HG03432 (cell line): ENCODE measurements at regions not wholly inside any gene's neighbourhood (a gene's known extent, or its start where the extent isn't known, plus 50 kb on each side); places are given as distances from the start of the nearest gene placed in this dataset.

Source experiments
- ATAC-seq: cut with Tn5 transposase; IDR thresholded peaks from one replicate; pipeline ENCODE4 v1.9.1; 2021; ENCODE audit warnings: mild to moderate bottlenecking, moderate library complexity; ENCODE audit not compliant: unreplicated experiment

DNA sequence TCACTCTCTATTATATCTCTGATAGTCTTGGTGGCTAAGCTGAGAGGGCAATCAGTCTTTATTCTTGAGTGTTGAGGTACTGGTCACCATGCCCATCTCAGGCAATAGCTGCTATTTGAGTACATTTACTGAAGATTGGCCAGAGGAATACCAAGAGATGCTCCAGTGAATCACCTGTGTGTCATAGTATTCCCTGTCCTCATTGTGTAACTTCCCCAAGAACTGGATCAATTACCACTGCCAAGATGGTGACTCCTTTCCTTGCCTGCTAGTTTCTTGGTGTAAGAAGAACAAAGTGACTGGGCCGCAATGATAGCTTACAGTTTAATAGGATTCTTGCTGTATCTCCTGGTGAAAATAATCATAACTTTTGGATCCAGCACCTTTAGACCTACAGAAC, 418.7 kb upstream of the KIF2A start:
- ATAC-seq: no peak

GRCh38 chr5:61894046-61894445, 412.0 kb upstream of the KIF2A start:
- ATAC-seq: no peak

DNA sequence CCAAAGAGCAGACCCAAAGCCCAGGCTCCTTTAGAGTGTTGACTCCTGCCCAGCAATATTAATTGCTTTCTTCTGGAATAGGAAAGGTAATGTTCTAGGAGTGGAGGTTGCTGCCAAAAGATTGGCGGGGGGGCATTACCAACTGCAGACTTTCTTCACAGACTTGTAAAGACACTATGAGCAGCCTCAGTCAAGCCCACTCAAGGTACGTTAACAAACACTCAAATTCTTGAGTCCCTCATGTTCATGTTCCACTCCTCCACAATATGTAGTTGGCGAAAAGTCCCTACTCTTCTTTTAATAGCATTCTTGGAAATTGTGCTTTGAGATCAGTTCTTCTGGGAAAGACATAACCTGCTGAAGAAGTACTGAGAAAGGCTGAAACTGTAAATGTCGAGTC, 409.2 kb upstream of the KIF2A start:
- no peak for ATAC-seq

DNA sequence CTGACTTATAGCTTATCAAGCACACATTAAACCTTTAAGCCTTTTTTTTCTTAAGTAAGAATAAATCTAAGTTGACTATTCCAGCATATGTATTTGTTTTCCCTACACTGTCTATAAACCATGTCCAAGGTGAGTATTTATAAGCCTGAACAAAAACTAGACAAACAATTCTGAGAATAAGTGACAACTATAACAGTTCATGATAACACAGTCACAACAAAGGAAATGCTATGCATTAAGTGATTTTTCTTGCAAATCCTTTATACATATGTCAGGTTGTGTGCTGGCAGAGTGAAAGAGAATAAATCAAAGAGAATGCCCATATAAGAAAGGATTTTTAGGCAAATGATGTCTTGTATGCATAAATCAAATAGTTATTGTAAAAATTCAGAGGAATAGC, 408.8 kb upstream of the KIF2A start:
- no peak for ATAC-seq

DNA sequence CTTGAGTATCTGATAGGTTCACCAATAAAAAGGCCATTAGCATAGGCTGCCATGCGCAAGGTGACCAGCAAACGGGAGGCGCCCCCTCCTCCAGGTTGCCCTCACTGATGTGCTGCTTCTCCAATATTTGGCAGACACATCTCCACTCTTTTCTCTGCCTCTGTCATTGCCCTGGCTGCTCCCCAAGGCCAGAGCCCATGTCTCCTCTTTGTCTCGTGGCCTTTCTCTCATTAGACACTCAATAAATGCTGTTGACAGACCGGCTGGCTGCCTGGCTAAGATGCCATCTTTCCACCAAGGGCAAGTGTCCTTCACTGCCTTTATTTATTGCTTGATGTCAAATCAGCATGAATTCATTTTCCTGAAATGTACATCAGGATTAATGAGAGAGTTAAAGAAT, 404.0 kb upstream of the KIF2A start:
- ATAC-seq: no peak

DNA sequence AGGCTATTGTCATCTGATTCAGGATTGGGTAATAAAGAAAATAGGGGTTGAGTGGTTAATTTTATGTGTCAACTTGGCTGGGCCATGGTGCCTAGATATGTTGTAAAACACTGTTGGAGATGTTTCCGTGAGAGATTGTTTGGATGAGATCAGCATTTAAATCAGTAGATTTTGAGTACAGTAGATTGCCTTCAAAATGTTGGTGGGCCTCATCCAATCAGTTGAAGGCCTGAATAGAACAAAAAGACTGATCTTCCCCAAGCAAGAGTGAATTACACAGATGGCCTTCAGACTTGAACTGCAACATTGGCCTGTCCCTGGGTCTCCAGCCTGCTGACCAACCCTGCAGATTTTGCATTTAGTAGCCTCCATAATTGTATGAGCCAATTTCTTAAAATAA, 401.3 kb upstream of the KIF2A start:
- ATAC-seq: no peak

DNA sequence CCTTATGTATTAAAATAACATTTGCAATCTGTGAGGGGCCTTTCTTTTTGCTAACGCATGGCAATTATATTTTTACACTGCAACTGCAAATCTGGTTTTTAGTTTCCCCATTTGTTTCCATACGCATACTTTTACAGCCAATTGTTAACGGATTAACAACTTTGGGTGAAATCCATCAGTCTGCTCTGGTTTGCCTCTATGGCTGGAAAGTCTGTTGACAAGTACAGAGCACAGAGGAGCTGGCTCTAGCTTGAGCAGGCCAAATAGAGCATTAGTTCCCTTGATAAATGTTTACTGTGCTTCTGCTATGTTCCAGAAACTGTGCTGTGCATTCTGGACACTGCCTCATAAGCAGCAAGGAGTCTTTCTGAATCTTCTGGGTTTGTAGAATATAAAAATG, 400.4 kb upstream of the KIF2A start:
- ATAC-seq: no peak

DNA sequence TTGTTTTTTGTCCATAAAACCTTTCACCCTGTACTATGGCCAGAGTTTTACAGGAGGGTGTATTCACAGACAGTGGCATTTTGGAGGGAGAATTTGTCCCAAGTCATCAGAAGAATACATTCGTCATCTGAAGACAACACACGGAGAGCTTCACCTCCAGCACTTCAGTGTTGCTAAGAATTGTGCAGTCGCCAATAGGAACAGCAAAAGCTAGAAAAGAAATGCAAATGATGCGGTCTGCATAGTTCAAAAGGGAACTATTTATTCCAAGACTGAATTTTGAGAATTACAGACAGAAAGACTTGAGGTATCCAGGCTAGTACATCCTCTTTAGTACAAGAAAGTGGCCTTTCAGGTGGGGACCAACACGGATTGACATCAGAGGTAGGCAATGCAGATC, 399.2 kb upstream of the KIF2A start:
- no peak for ATAC-seq

DNA sequence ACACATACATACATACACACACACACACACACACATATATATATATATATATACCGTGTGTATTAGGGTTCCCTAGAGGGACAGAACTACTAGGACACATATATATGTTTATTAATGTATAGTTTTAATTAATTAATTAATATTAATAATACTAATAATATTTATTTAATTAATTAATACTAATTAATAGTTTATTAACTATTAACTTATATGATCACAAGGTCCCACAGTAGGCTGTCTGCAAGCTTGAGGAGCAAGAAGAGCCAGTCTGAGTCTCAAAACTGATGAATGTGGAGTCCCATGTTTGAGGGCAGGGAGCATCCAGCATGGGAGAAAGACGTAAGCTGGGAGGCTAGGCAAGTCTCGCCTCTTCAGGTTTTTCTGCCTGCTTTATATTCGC, 398.0 kb upstream of the KIF2A start:
- ATAC-seq: no peak

- no peak for ATAC-seq
Observed at GRCh38 chr5:61910771-61911170, 395.2 kb upstream of the KIF2A start.

GRCh38 chr5:61912559-61912958, 393.4 kb upstream of the KIF2A start:
- no peak for ATAC-seq

DNA sequence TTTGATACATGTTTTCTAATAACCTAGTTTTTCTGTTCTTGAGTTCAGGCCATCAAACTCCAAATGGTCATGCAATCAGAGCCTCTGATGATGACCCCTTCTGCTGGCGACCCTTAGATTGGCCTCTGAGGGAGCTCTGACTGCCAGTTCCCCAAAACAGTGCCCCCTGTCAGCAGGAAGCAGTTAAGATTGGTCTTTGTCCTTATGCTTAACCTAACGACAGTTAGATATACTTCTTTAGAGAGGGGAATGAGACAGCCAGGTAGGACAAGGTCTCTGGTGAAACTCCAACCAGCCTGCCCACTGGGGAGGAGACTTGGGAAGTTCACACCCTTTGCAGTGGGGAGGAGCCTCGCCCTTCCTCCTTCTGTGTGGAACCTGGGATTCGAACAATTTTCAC, 390.4 kb upstream of the KIF2A start:
- ATAC-seq: no peak

GRCh38 chr5:61916621-61917620, 389.1 kb upstream of the KIF2A start:
- no peak for ATAC-seq

GRCh38 chr5:61918611-61919010, 387.4 kb upstream of the KIF2A start:
- ATAC-seq: no peak

- no peak for ATAC-seq
Observed at GRCh38 chr5:61919920-61920319, 386.1 kb upstream of the KIF2A start.

DNA sequence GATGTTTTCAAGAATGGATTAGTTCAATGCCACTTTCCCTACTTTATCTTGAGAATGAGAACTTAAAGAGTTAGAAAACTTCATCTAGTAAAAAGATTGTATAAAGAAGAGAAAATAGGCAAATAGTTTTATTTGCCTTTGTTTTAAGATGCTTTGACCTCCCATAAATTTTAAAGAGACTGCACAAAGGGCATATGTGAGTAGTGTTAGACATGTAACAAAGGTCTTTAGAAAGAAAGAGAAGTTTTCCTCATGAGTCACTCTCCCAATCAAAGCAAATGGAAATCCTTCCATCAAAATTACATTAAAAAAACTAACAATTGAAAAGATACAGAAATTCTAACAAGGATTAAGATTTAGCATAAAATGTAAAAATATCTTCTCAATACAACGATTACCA, 381.8 kb upstream of the KIF2A start:
- no peak for ATAC-seq

DNA sequence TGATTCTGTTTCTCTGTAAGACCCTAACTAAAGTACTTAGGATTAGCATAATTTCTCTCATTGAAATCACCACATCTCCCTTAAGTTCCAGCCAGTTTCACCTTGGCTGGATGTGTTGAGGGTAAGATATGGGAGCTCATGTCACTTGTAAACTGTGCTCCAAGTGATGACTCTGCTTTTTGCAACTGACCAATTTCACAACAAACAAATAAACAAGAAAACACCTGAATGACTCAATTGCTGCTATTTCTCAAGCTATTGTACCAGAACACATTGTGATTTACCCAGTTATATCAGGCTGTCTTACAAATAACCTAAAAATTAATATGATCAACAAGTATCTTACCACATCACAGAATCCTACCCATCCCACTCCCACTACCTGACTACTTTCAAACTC, 379.1 kb upstream of the KIF2A start:
- no peak for ATAC-seq

DNA sequence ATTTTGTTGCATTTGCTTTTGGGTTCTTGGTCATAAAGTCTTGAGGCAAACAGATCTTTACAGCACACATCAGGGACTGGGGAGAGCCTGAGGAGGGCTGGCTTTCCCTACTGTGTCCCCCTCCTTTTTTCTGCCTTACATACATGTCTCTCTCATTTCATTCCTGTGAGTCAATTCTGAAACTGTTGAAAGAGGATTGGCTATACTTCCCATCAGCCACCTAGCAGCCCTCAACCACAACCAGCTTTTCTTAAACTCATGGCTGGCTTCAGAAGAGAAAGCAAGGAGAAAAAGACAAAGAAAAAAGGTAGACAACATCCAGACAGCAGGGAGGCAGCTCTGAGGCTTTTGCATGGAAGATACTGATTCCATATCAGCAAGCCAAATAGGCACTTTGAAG, 374.8 kb upstream of the KIF2A start:
- ATAC-seq: no peak

- ATAC-seq: no peak
Observed at GRCh38 chr5:61933787-61934626, 372.0 kb upstream of the KIF2A start.

GRCh38 chr5:61941637-61942036, 364.4 kb upstream of the KIF2A start:
- no peak for ATAC-seq

GRCh38 chr5:61942462-61943049, 363.4 kb upstream of the KIF2A start:
- no peak for ATAC-seq

- no peak for ATAC-seq
Observed at GRCh38 chr5:61943713-61944112, 362.3 kb upstream of the KIF2A start.
